ENCODE measurements at regions not wholly inside any gene's neighbourhood (a gene's known extent, or its start where the extent isn't known, plus 50 kb on each side); places are given as distances from the start of the nearest gene placed in this dataset.

- no peaks in the 10 kb centered on the region for H3K4me1 ChIP-seq
- no peak for DNase-seq
- H3K27ac ChIP-seq = no peak overlapping the region
- peaks cover 0 to 3% of the 10 kb centered on the region in 2 donors for H3K9me3 ChIP-seq
- no peaks in the 10 kb centered on the region for H3K36me3 ChIP-seq
- intact Hi-C loops (cut with DNase I; ENCODE audit: low total_unique reads) = no loop called here
- H3K27me3 ChIP-seq = no peaks in the 10 kb centered on the region
- TF ChIP-seq POLR2A (IDR thresholded peaks at IDR 0.05) = no peak
- TF ChIP-seq CTCF (IDR thresholded peaks at IDR 0.05) = no peak
- no peak overlapping the region for H3K4me3 ChIP-seq
Observed at GRCh38 chr5:125928663-125929062, 494.5 kb upstream of the GRAMD2B start.

- TF ChIP-seq CTCF (IDR thresholded peaks at IDR 0.05) = no peak
- no peak for TF ChIP-seq POLR2A (IDR thresholded peaks at IDR 0.05)
- H3K4me1 ChIP-seq = no peaks in the 10 kb centered on the region
- H3K36me3 ChIP-seq = peaks cover 0 to 3% of the 10 kb centered on the region in 2 donors
- no peak overlapping the region for H3K4me3 ChIP-seq
- H3K27me3 ChIP-seq = no peaks in the 10 kb centered on the region
- no peak overlapping the region for H3K27ac ChIP-seq
- H3K9me3 ChIP-seq = no peaks in the 10 kb centered on the region
- intact Hi-C loops (cut with DNase I; ENCODE audit: low total_unique reads) = no loop called here
- no peak for DNase-seq
Observed at GRCh38 chr5:125950012-125950615, 473.1 kb upstream of the GRAMD2B start.

GRCh38 chr5:125961150-125961549 lies 462.1 kb upstream of the GRAMD2B start:
- intact Hi-C loops (cut with DNase I; ENCODE audit: low total_unique reads) = no loop called here
- Histone ChIP-seq H3K36me3 (no peaks in the 10 kb centered on the region), H3K27me3 (no peaks in the 10 kb centered on the region), H3K4me3 (no peak overlapping the region), H3K27ac (no peak overlapping the region), H3K4me1 (no peaks in the 10 kb centered on the region), H3K9me3 (no peaks in the 10 kb centered on the region)
- DNase-seq = no peak
- no peak for TF ChIP-seq POLR2A (IDR thresholded peaks at IDR 0.05)
- no peak for TF ChIP-seq CTCF (IDR thresholded peaks at IDR 0.05)

GRCh38 chr5:125965577-125965976 lies 457.6 kb upstream of the GRAMD2B start:
- Histone ChIP-seq H3K4me1 (no peaks in the 10 kb centered on the region), H3K27ac (no peak overlapping the region), H3K9me3 (no peaks in the 10 kb centered on the region), H3K27me3 (no peaks in the 10 kb centered on the region), H3K36me3 (no peaks in the 10 kb centered on the region), H3K4me3 (no peak overlapping the region)
- intact Hi-C loops (cut with DNase I; ENCODE audit: low total_unique reads) = no loop called here
- no peak for TF ChIP-seq POLR2A (IDR thresholded peaks at IDR 0.05)
- TF ChIP-seq CTCF (IDR thresholded peaks at IDR 0.05) = no peak
- DNase-seq = no peak

GRCh38 chr5:125967576-125967975 lies 455.6 kb upstream of the GRAMD2B start:
- intact Hi-C loops (cut with DNase I; ENCODE audit: low total_unique reads) = no loop called here
- TF ChIP-seq POLR2A (IDR thresholded peaks at IDR 0.05) = no peak
- no peak for TF ChIP-seq CTCF (IDR thresholded peaks at IDR 0.05)
- H3K4me3 ChIP-seq = no peak overlapping the region
- H3K27ac ChIP-seq = no peak overlapping the region
- H3K36me3 ChIP-seq = no peaks in the 10 kb centered on the region
- H3K27me3 ChIP-seq = no peaks in the 10 kb centered on the region
- DNase-seq = no peak
- no peaks in the 10 kb centered on the region for H3K9me3 ChIP-seq
- no peaks in the 10 kb centered on the region for H3K4me1 ChIP-seq
